ENCODE measurements at regions not wholly inside any gene's neighbourhood (a gene's known extent, or its start where the extent isn't known, plus 50 kb on each side); places are given as distances from the start of the nearest gene placed in this dataset.

DNA sequence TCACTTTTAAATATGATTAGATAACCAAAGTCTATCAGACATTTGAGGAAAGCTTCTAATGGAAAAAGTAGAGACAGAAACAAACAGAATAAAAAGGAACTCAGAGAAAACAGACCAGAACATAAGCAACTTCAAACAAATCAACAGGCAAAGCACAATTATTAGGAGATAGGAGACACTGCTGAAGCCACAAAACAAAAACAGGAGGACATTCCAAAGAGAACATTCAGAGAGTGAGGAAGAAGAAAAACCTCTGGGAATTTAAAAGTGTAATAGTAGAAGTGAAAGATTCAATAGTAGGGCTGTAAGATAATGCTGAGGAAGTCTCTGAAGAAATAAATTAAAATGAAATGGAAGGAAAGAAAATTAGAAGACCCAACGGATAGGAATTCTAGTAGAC, 83.2 kb upstream of the TBCA start:
- Histone ChIP-seq H2BK5ac (ENCODE audit: low read depth, low read length, poor library complexity, severe bottlenecking) (no peak overlapping the region), H3K36me3 (ENCODE audit: control insufficient read depth, insufficient read depth, low read length) (no peaks in the 10 kb centered on the region), H2AK9ac (replicated peaks; ENCODE audit: low read depth, low read length, poor library complexity) (no peak overlapping the region), H3K79me1 (ENCODE audit: low read depth in 1 of 2, low read length in 2 of 2) (no peaks in the 10 kb centered on the region), H3K56ac (ENCODE audit: extremely low read depth, insufficient read depth, low read length) (no peak overlapping the region), H3K27ac (ENCODE audit: insufficient read depth, low read length) (no peak overlapping the region), H3K9me1 (ENCODE audit: insufficient read depth, low read length) (no peaks in the 10 kb centered on the region), H4K8ac (ENCODE audit: low read depth in 2 of 2, low read length in 2 of 2) (no peak overlapping the region), H3K18ac (ENCODE audit: low read depth, low read length) (no peak overlapping the region), H2BK15ac (ENCODE audit: low read depth, low read length) (no peak overlapping the region), H3K4me1 (ENCODE audit: control insufficient read depth, insufficient read depth, low read length) (no peaks in the 10 kb centered on the region), H3K9me3 (ENCODE audit: control insufficient read depth, insufficient read depth, low read length) (no peaks in the 10 kb centered on the region), H3K27me3 (ENCODE audit: control insufficient read depth, insufficient read depth, low read length) (peaks cover 15% of the 10 kb centered on the region), H2BK120ac (ENCODE audit: low read depth, low read length) (no peak overlapping the region), H3K4me3 (ENCODE audit: insufficient read depth, low read depth, low read length) (no peak overlapping the region), H2AFZ (replicated peaks; ENCODE audit: low read length, poor library complexity) (no peak overlapping the region), H3K23ac (ENCODE audit: low read depth, low read length) (no peak overlapping the region), H2AK5ac (ENCODE audit: low read depth, low read length) (no peak overlapping the region), H3K4ac (ENCODE audit: low read depth, low read length) (no peak overlapping the region), H3K4me2 (ENCODE audit: low read depth, low read length) (peak overlapping the region; percentile 36; the same call in 1 of the 2 replicates), H4K91ac (ENCODE audit: insufficient read depth, low read depth, low read length) (no peak overlapping the region), H3K14ac (replicated peaks; ENCODE audit: low read depth, low read length) (no peak overlapping the region), H4K5ac (ENCODE audit: low read depth, low read length) (no peak overlapping the region), H4K20me1 (ENCODE audit: insufficient read depth, low read length) (no peaks in the 10 kb centered on the region), H2BK20ac (ENCODE audit: low read depth, low read length) (no peak overlapping the region), H3K9ac (ENCODE audit: low read depth, low read length) (no peak overlapping the region)
- in situ Hi-C loops (cut with MboI; ENCODE audit: low sequenced_read_pairs) = no loop called here
- no CpG with 5 or more reads among the region's 1 CpG for WGBS, 2 experiments (ENCODE audit: extremely low coverage in 2 of 2, insufficient read length in 1 of 2)
- peak; percentile 69 for ATAC-seq (ENCODE audit: low read depth)
- peak; percentile 28 for DNase-seq
- CTCF ChIA-PET = no interaction called here
- POLR2A ChIA-PET (ENCODE audit: unreplicated experiment) = no interaction called here
- no TSS peak for BruUV-seq (replicated peaks)
- dilution Hi-C loops (cut with HindIII; ENCODE audit: low sequenced_read_pairs, unreplicated experiment) = no loop called here
- no peak for TF ChIP-seq MAZ (IDR thresholded peaks at IDR 0.05; ENCODE audit: borderline replicate concordance, low read depth, low read length)
- no peak for TF ChIP-seq RCOR1 (IDR thresholded peaks at IDR 0.05; ENCODE audit: insufficient replicate concordance, low read length)
- TF ChIP-seq POLR2A (IDR thresholded peaks at IDR 0.05; ENCODE audit: low read depth, low read length) = no peak
- no peak for TF ChIP-seq MXI1 (IDR thresholded peaks at IDR 0.05; ENCODE audit: borderline replicate concordance, low read depth, low read length)
- TF ChIP-seq RFX5 (IDR thresholded peaks at IDR 0.05; ENCODE audit: low read depth, low read length) = no peak
- no peak for TF ChIP-seq CEBPB (IDR thresholded peaks at IDR 0.05; ENCODE audit: low read depth, low read length)
- TF ChIP-seq CTCF (conservative IDR thresholded peaks at IDR 0.05; ENCODE audit: low read depth, low read length) = no peak
- TF ChIP-seq, protein P1, sequence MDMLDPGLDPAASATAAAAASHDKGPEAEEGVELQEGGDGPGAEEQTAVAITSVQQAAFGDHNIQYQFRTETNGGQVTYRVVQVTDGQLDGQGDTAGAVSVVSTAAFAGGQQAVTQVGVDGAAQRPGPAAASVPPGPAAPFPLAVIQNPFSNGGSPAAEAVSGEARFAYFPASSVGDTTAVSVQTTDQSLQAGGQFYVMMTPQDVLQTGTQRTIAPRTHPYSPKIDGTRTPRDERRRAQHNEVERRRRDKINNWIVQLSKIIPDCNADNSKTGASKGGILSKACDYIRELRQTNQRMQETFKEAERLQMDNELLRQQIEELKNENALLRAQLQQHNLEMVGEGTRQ (IDR thresholded peaks at IDR 0.05; ENCODE audit: low read depth, low read length) = no peak
- TF ChIP-seq RAD21 (IDR thresholded peaks at IDR 0.05; ENCODE audit: low read length) = no peak
- no peak for TF ChIP-seq CHD1 (IDR thresholded peaks at IDR 0.05; ENCODE audit: low read depth, low read length)
- no peak for TF ChIP-seq NFE2L2 (IDR thresholded peaks at IDR 0.05; ENCODE audit: low read depth, low read length)
- no peak for TF ChIP-seq FOS (IDR thresholded peaks at IDR 0.05; ENCODE audit: low read depth, low read length)
- no peak for TF ChIP-seq MAFK (IDR thresholded peaks at IDR 0.05; ENCODE audit: low read depth, low read length)
- intact Hi-C loops (cut with micrococcal nuclease) = no loop called here

Measured in IMR-90 (cell line).